SK-N-SH (cell line): ENCODE measurements at regions not wholly inside any gene's neighbourhood (a gene's known extent, or its start where the extent isn't known, plus 50 kb on each side); places are given as distances from the start of the nearest gene placed in this dataset.

Source experiments
- CTCF ChIA-PET: fragments of 300-600, 350-600 bp; formaldehyde crosslinking; extraction: SDS; loops from one replicate; lab custom pipeline; 2021; lab: Yijun Ruan, JAX
- POLR2A ChIA-PET: fragments of 350-600 bp; sonication (Branson Sonifier 250); formaldehyde crosslinking; extraction: SDS; loops from one replicate; lab custom pipeline; 2020; ENCODE audit warnings: antibody characterized with exemption, inconsistent platforms; lab: Yijun Ruan, JAX
- DNase-seq: peaks from one replicate; pipeline ENCODE4 v3.0.0; 2012
- H2AFZ ChIP-seq: fragments of 200-600 bp; sonication (generic); 2 replicates; pipeline ENCODE4 v1.8.1; 2016; ENCODE audit warnings: antibody characterized with exemption, mild to moderate bottlenecking, low read depth
- H3F3A ChIP-seq: fragments of 200-600 bp; sonication (generic); replicated peaks from 2 replicates; pipeline ENCODE3; 2016; ENCODE audit warnings: antibody characterized with exemption, mild to moderate bottlenecking; ENCODE audit not compliant: insufficient read depth
- H3K27ac ChIP-seq, 2 experiments: fragments of 200-500 bp in 1 of 2; fragments of 200-600 bp in 1 of 2; sonication (Bioruptor generic) in 1 of 2; sonication (generic), shearing (Covaris generic) in 1 of 2; 2 replicates each; pipeline versions ENCODE4 v1.5.1 to v1.6.1; 2014 to 2016; ENCODE audit warnings: low read depth in 2 of 2, inconsistent platforms in 1 of 2, low read length in 1 of 2, mild to moderate bottlenecking in 1 of 2, mixed read lengths in 1 of 2
- H3K27me3 ChIP-seq: fragments of 200-600 bp; sonication (generic), shearing (Covaris generic); 2 replicates; pipeline ENCODE4 v1.6.1; 2016; ENCODE audit warnings: mixed run types; ENCODE audit not compliant: insufficient read depth
- H3K36me3 ChIP-seq, 2 experiments: fragments of 200-500 bp in 1 of 2; fragments of 200-600 bp in 1 of 2; sonication (Bioruptor generic) in 1 of 2; sonication (generic) in 1 of 2; replicated peaks in 1 of 2; 2 replicates each; pipeline versions ENCODE3 to v1.5.1; 2014 to 2016; ENCODE audit warnings: low read length in 1 of 2, mild to moderate bottlenecking in 1 of 2; ENCODE audit not compliant: insufficient read depth in 2 of 2, control insufficient read depth in 1 of 2
- H3K4me1 ChIP-seq, 2 experiments: fragments of 200-500 bp in 1 of 2; fragments of 200-600 bp in 1 of 2; sonication (Bioruptor generic) in 1 of 2; sonication (generic), shearing (Covaris generic) in 1 of 2; 2 replicates each; pipeline versions ENCODE4 v1.5.1 to v1.6.1; 2014 to 2016; ENCODE audit warnings: low read depth in 1 of 2, low read length in 1 of 2, mixed run types in 1 of 2; ENCODE audit not compliant: insufficient read depth in 2 of 2, control insufficient read depth in 1 of 2
- H3K4me2 ChIP-seq: fragments of 200-600 bp; sonication (generic), shearing (Covaris generic); 2 replicates; pipeline ENCODE4 v1.6.1; 2017; ENCODE audit warnings: mixed run types
- H3K4me3 ChIP-seq, 2 experiments: fragments of 200-500 bp in 1 of 2; fragments of 200-600 bp in 1 of 2; sonication (Bioruptor generic) in 1 of 2; sonication (generic), shearing (Covaris generic) in 1 of 2; 2 replicates each; pipeline versions ENCODE4 v1.5.1 to v1.8.1; 2014 to 2016; ENCODE audit warnings: low read depth in 2 of 2, inconsistent platforms in 1 of 2, low read length in 1 of 2, mild to moderate bottlenecking in 1 of 2, mixed read lengths in 1 of 2, moderate library complexity in 1 of 2
- H3K79me2 ChIP-seq: fragments of 200-600 bp; sonication (generic); 2 replicates; pipeline ENCODE4 v1.8.1; 2017; ENCODE audit warnings: mild to moderate bottlenecking; ENCODE audit not compliant: insufficient read depth
- H3K9ac ChIP-seq: fragments of 200-600 bp; sonication (generic); 2 replicates; pipeline ENCODE4 v1.6.1; 2017; ENCODE audit warnings: mixed run types
- H3K9me2 ChIP-seq: fragments of 200-600 bp; sonication (generic); 2 replicates; pipeline ENCODE4 v1.6.1; 2017; ENCODE audit warnings: mixed run types
- H3K9me3 ChIP-seq: fragments of 200-600 bp; sonication (generic); 2 replicates; pipeline ENCODE4 v1.6.1; 2017; ENCODE audit warnings: mixed run types, mild to moderate bottlenecking, moderate library complexity
- H4K20me1 ChIP-seq: fragments of 200-600 bp; sonication (generic); 2 replicates; pipeline ENCODE4 v1.6.1; 2017; ENCODE audit warnings: mild to moderate bottlenecking, mixed run types; ENCODE audit not compliant: insufficient read depth
- CTCF ChIP-seq: fragments of 200-600 bp; sonication (generic); IDR thresholded peaks from 2 replicates; pipeline ENCODE4 v1.6.1; 2017; ENCODE audit warnings: antibody characterized with exemption, mild to moderate bottlenecking, moderate library complexity
- EP300 ChIP-seq, 2 experiments: IDR thresholded peaks; 2 replicates each; pipeline versions ENCODE4 v1.4.0 to v1.6.1; 2012; ENCODE audit warnings: borderline replicate concordance in 1 of 2, low read depth in 1 of 2, low read length in 1 of 2
- FOSL2 ChIP-seq: IDR thresholded peaks from 2 replicates; pipeline ENCODE4 v1.4.0; 2012; ENCODE audit warnings: low read depth, mild to moderate bottlenecking, moderate library complexity, borderline replicate concordance
- FOXJ3 ChIP-seq: sonication (generic); formaldehyde crosslinking; IDR thresholded peaks from 2 replicates; pipeline ENCODE4 v1.5.1; 2020; ENCODE audit warnings: mild to moderate bottlenecking, missing genetic modification reagents
- FOXM1 ChIP-seq: IDR thresholded peaks from 2 replicates; pipeline ENCODE4 v1.4.0; 2012; ENCODE audit warnings: low read depth, mild to moderate bottlenecking
- GABPA ChIP-seq: IDR thresholded peaks from 2 replicates; pipeline ENCODE4 v1.4.0; 2012; ENCODE audit warnings: low read depth, mild to moderate bottlenecking
- GATA2 ChIP-seq: sonication (generic); formaldehyde crosslinking; IDR thresholded peaks from 2 replicates; pipeline ENCODE4 v1.5.0; 2020; ENCODE audit warnings: mild to moderate bottlenecking, missing genetic modification reagents
- JUND ChIP-seq: IDR thresholded peaks from 2 replicates; pipeline ENCODE4 v1.4.0; 2012
- MXI1 ChIP-seq: IDR thresholded peaks from 2 replicates; pipeline ENCODE4 v1.6.1; 2012; ENCODE audit warnings: mild to moderate bottlenecking, low read depth, low read length, improper control_type of control experiment
- PBX3 ChIP-seq: IDR thresholded peaks from 2 replicates; pipeline ENCODE4; 2012
- POLR2AphosphoS5 ChIP-seq: IDR thresholded peaks from 2 replicates; pipeline ENCODE4 v1.6.1; 2012; ENCODE audit warnings: low read depth, low read length
- RAD21 ChIP-seq: IDR thresholded peaks from 2 replicates; pipeline ENCODE4 v1.6.1; 2012; ENCODE audit warnings: mild to moderate bottlenecking, low read length
- RCOR1 ChIP-seq: fragments of 150-350 bp; IDR thresholded peaks from 2 replicates; pipeline ENCODE4 v1.6.1; 2017; ENCODE audit warnings: antibody characterized with exemption, low read length
- SIN3A ChIP-seq: IDR thresholded peaks from 2 replicates; pipeline ENCODE4 v1.6.1; 2012; ENCODE audit warnings: low read depth, mild to moderate bottlenecking, low read length, moderate library complexity, borderline replicate concordance
- TAF1 ChIP-seq: IDR thresholded peaks from 2 replicates; pipeline ENCODE4 v1.6.1; 2012; ENCODE audit warnings: low read depth, mild to moderate bottlenecking, low read length, moderate library complexity, borderline replicate concordance
- YY1 ChIP-seq: IDR thresholded peaks from 2 replicates; pipeline ENCODE4 v1.4.0; 2012; ENCODE audit warnings: low read depth, mild to moderate bottlenecking
- ZBTB33 ChIP-seq: IDR thresholded peaks from 2 replicates; pipeline ENCODE4 v1.4.0; 2012; ENCODE audit warnings: low read depth, borderline replicate concordance
- WGBS: methylation state at CpG from one replicate; pipeline ENCODE4 v1.1.6; 2017; ENCODE audit warnings: low lambda C conversion rate; 5-methylcytosine and 5-hydroxymethylcytosine counted together
- TF ChIP-seq, protein P1 (sequence below): fragments of 150-350 bp; IDR thresholded peaks from 2 replicates; pipeline ENCODE4 v1.6.1; 2016; ENCODE audit warnings: mild to moderate bottlenecking, low read depth, low read length

- Histone ChIP-seq H3K79me2 (no peaks in the 10 kb centered on the region), H3K4me3 (no peak overlapping the region), H2AFZ (no peak overlapping the region), H3K9me3 (no peaks in the 10 kb centered on the region), H3K27me3 (no peaks in the 10 kb centered on the region), H3K4me2 (no peak overlapping the region), H3K27ac (no peak overlapping the region), H3K9ac (no peak overlapping the region), H3K36me3 (no peaks in the 10 kb centered on the region), H3K9me2 (no peaks in the 10 kb centered on the region), H3F3A (no peaks in the 10 kb centered on the region), H3K4me1 (no peaks in the 10 kb centered on the region)
- 27% methylated on average over 3 of the region's 3 CpGs for WGBS
- ChIA-PET CTCF (no interaction called here), POLR2A (no interaction called here)
- TF ChIP-seq FOSL2, result no peak
- TF ChIP-seq, all 33 proteins: peak for 0
- H4K20me1 ChIP-seq, result no peaks in the 10 kb centered on the region
- no peak for DNase-seq
Measured at GRCh38 chr13:91024157-91024792, 323.2 kb upstream of the MIR17HG start.

DNA sequence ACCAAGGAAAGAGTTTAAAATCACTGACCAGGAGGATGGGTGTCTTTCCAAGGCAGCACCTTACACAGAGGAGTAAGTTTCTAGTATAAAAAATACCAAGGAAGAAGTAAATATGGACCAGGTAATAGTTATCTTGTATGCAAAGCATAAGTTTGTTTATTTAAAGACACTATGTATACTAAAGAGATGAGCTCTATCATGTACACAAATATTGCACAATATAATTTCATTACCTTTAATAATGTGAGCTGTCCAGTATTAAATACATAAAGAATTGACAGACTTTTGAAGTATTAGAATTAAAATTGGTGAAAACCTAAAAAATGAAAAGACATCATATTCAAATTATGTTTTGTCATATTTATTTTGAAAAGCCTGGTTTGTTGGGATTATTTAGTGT is 322.0 kb upstream of the MIR17HG start:
- Histone ChIP-seq H3K4me3 (no peak overlapping the region), H3K9me2 (no peaks in the 10 kb centered on the region), H3K4me2 (no peak overlapping the region), H3K36me3 (no peaks in the 10 kb centered on the region), H2AFZ (no peak overlapping the region), H3K79me2 (no peaks in the 10 kb centered on the region)
- no peak for TF ChIP-seq FOXM1
- no peak for TF ChIP-seq POLR2AphosphoS5
- TF ChIP-seq EP300 (IDR thresholded peaks at IDR 0.05; ENCODE audit: borderline replicate concordance in 1 of 2, low read depth in 1 of 2, low read length in 1 of 2), result no peak
- no peak for TF ChIP-seq MXI1
- TF ChIP-seq ZBTB33, result no peak
- no peak for TF ChIP-seq RAD21
- no peak for TF ChIP-seq GABPA
- TF ChIP-seq SIN3A, result no peak
- TF ChIP-seq CTCF, result no peak
- TF ChIP-seq YY1, result no peak
- TF ChIP-seq RCOR1, result no peak
- no peak for TF ChIP-seq PBX3
- TF ChIP-seq, protein P1, sequence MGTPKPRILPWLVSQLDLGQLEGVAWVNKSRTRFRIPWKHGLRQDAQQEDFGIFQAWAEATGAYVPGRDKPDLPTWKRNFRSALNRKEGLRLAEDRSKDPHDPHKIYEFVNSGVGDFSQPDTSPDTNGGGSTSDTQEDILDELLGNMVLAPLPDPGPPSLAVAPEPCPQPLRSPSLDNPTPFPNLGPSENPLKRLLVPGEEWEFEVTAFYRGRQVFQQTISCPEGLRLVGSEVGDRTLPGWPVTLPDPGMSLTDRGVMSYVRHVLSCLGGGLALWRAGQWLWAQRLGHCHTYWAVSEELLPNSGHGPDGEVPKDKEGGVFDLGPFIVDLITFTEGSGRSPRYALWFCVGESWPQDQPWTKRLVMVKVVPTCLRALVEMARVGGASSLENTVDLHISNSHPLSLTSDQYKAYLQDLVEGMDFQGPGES, result no peak
- no peak for TF ChIP-seq FOSL2
- TF ChIP-seq GATA2 (CRISPR knock-in tag), result no peak
- no peak for TF ChIP-seq FOXJ3 (CRISPR knock-in tag)
- no peak for TF ChIP-seq TAF1
- no peak for TF ChIP-seq JUND
- TF ChIP-seq, all 33 proteins: peak for 0
- POLR2A ChIA-PET, result no interaction called here
- no peaks in the 10 kb centered on the region for H4K20me1 ChIP-seq
- no peaks in the 10 kb centered on the region for H3K27me3 ChIP-seq
- CTCF ChIA-PET, result interaction anchor here (0.7 to 1.8 kb wide), 2 partner anchors 8 to 10 kb away, joined by 3 to 9 read pairs; no protein-coding TSS in a partner anchor
- no peak overlapping the region for H3K9ac ChIP-seq
- no peaks in the 10 kb centered on the region for H3K4me1 ChIP-seq
- H3F3A ChIP-seq, result no peaks in the 10 kb centered on the region
- H3K9me3 ChIP-seq, result no peaks in the 10 kb centered on the region
- H3K27ac ChIP-seq, result no peak overlapping the region
- no peak for DNase-seq
